ENCODE measurements at regions not wholly inside any gene's neighbourhood (a gene's known extent, or its start where the extent isn't known, plus 50 kb on each side); places are given as distances from the start of the nearest gene placed in this dataset.
A peak's percentile ranks its signal among the peaks of the same experiment; 100 is the strongest.
"Not testable (repeated sequence)": the region's sequence is repeated elsewhere in the genome, so short reads cannot be mapped to it uniquely, and the experiment has no call there.

DNA sequence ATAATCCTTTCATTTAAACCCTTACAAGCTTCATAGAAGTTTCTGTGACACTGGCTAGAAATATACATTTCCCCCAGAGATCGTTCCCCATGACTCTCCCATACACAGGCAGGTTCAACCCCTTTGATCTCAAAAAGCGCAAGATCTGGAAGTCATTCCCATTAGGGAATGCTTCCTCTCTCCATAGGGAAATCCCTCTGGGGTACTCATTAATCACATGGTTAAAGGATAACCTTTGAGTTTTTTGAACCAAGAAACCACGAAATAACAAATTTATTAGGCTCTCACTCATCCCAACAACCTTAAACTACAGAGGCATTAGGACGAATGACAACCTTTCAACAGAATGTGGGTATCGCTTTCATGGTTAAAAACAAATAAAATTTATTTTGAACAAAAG, 211.9 kb upstream of the PRICKLE2 start:
- DNase-seq, result no peak

DNA sequence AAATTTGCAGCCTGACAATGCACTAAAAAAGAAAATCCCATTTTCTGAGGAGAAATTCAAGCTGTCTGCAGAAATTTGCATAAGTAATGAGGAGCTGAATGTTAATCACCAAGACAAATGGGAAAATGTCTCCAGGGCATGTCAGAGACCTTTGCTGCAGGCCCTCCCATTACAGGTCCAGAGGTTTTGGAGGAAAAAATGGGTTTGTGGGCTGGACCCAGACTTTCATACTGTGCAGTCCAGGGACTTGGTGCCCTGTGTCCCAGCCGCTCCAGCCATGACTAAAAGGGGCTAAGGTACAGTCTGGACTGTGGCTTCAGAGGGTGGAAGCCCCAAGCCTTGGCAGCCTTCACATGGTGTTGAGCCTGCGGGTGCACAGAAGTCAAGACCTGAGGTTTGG, 209.8 kb upstream of the PRICKLE2 start:
- not testable (repeated sequence) for DNase-seq

GRCh38 chr3:64432870-64433269, 207.6 kb upstream of the PRICKLE2 start:
- DNase-seq, result no peak

DNA sequence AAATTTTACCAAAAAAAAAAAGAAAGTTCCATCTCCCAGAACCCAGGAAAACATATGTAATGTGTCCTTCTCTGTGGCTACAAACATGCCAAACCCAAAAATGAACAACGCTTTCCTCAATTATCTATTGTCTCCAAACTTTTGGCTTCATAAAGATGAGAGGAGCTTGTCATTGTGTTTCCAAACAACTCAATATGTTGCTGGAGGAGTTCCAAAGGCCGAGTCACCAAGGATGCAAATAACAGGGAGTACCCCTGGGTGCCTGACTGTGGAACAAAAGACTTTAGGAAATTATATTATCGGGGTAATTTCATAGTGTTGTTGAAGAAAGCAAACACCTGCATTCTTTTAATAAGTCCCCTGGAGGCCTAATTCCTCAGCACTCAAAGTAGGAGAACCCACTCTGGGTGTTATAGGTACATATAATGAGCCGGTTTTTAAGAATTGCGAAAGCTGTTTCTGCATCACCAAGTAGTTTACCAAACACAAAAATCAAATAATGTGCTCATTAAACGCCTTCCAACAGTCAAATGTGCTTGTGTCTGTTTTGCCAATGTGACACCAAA, 206.3 kb upstream of the PRICKLE2 start:
- DNase-seq, result peak; percentile 61

DNA sequence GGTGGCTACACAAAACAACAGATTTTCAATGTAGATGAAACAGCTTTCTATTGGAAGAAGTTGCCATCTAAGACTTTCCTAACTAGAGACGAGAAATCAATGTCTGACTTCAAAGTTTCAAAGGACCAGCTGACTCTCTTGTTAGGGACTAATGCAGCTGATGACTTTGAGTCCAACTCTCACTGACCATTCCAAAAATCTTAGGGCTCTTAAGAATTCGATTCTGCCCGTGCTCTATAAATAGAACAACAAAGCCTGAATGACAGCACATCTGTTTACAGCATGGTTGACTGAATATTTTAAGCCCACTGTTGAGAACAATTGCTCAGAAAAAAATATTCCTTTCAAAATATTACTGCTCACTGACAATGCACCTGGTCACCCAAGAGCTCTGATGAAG, 202.4 kb upstream of the PRICKLE2 start:
- no peak for DNase-seq

- DNase-seq, result no peak
Measured at GRCh38 chr3:64426551-64426950, 201.3 kb upstream of the PRICKLE2 start.

- DNase-seq, result no peak
Measured at GRCh38 chr3:64422932-64423331, 197.7 kb upstream of the PRICKLE2 start.

DNA sequence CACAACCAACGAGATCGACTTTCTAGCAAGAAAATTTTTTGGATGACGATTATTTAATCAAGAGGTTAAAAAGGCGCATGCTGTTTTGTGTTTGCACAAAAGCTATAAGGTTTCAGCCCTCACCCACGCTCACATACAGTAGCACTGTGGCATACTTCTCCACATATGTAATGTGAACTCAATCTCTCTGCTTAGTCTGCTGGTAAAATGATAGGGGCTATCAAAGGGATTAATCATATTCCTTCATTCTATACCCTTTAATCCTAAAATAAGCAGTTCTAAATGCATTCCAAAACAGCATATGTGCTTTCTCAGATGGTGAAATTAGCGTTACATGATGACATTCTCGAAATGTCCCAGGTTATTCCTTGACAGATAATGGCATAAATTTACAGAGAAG, 196.9 kb upstream of the PRICKLE2 start:
- DNase-seq, result no peak

DNA sequence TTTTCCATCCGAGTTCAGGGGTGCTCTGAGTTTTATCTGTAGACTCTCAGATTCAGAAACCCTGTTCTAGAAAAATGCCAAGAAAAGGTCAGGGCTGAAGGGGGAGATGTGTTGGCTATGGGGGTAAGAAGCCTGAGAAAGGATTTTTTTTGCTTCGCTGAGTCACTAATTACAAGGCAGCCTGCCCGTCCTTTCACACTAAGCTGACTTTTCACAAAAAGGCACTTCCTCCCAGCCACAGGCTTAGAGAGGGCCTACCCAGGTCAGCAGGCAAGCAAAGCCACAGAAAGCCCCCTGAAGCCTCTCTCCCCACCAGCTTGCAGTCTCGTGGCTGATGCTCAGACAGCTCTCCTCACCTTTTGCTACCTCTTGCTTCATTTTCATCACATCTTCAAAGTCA, 192.6 kb upstream of the PRICKLE2 start:
- no peak for DNase-seq

DNA sequence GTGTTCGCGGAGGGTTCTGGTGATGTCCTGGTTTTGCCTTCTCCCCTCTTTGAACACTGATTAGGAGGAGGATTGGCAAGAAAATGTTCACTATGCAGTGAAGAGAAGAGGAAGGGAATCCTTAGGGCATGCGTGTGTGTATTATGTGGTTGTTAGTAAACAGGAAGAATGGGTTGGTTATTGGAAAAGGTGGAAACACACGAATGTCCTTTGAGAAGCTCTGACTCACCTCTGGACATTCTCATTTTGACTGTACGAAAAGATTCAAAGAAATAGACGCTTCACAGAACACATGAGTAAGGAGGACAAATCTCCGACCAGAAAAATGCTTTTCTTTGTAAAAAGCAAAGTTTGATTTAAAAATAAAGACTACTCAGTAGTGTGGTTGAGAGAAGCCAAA, 188.8 kb upstream of the PRICKLE2 start:
- no peak for DNase-seq

DNA sequence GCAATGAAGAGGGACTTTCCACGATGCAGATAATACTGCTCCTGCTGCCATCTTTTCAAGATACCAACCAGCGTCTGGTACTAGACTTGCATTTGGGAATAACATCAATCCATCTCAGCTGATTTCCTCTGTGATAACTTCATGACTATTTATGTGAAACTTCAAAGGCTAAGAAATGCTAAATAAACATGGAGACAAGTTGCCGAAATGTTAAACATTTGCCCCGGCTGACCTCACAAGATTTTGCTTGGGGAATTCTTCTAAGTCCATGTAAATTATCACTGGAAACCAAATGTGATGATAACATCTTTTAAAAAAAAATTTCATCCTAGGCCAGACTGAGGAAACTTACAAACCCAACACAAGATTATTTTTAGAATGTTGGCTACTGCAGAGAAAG, 185.8 kb upstream of the PRICKLE2 start:
- DNase-seq, result no peak

DNA sequence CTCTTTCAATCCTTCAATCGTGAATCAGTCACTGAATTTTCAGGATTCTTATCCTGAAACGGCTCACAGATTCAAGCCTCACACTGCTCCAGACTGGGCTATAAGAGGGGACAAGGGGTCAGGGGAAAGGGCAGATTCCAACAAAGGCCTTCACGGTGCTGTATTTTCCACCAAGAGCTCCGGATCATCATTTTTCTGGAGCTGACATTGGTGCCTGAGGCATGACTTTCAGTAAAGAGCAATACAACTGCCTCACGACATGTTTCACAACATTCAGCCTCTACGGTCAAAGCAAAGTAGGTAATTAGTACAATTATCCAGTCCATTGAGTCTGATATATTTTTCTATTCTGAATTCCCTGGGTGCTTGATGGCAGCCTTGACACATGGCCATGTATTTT, 185.0 kb upstream of the PRICKLE2 start:
- no peak for DNase-seq

DNA sequence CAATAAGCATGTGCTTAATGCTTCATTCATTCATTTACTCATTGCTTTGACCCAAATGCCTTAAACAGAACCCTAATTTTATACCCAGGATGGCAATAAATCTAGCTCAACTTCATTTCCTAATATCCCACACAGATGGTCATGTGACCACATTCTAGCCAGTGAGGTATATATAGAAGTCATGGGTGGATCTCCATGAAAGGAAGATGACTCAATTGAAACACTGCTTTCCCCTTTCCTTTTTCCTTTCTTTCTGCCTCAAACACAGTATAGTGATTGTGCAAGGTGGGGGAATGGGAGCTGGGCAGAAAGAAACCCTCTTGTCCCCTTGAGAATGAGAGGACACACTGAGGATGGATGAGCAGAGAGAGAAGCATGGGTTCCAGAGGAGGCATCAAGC, 183.5 kb upstream of the PRICKLE2 start:
- DNase-seq, result no peak

- DNase-seq, result no peak
Measured at GRCh38 chr3:64406271-64406670, 181.0 kb upstream of the PRICKLE2 start.

GRCh38 chr3:64405211-64405835, 180.1 kb upstream of the PRICKLE2 start:
- no peak for DNase-seq

DNA sequence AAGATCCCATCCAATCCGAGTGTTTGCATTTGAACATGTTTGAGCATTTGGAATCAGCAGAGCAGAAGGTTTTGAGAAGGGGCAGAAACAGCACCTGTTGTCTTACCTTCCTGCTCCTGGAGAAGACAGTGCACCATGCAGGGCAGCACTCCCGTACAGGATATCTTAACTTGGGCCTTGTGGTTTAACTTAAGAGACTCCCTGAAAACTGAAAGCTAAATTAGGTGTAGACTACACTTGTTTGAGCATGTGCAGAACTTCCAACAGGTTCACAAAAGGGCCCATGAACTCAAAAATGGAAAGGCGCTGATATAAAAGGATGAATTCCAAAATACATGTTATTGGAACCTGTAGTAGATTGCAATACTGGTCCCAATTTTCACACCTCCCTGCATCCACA, 175.4 kb upstream of the PRICKLE2 start:
- no peak for DNase-seq

- no peak for DNase-seq
Measured at GRCh38 chr3:64399205-64399800, 174.0 kb upstream of the PRICKLE2 start.

DNA sequence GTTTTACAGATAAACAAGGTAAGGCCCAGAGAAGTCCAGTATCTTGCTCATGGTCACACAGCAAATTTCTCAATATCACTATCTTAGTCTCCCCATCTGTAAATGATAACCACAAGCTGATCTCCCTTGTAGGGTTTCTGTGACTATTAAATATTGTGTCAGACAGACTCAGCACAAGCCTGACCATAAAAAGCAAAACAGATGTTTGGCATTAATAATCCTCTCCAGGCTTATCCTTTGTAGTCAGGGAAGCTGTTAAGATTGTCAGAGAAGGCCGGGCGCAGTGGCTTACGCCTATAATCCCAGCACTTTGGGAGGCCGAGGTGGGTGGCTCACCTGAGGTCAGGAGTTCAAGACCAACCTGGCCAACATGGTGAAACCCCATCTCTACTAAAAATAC, 173.2 kb upstream of the PRICKLE2 start:
- no peak for DNase-seq

GRCh38 chr3:64398006-64398405, 172.7 kb upstream of the PRICKLE2 start:
- DNase-seq, result no peak

DNA sequence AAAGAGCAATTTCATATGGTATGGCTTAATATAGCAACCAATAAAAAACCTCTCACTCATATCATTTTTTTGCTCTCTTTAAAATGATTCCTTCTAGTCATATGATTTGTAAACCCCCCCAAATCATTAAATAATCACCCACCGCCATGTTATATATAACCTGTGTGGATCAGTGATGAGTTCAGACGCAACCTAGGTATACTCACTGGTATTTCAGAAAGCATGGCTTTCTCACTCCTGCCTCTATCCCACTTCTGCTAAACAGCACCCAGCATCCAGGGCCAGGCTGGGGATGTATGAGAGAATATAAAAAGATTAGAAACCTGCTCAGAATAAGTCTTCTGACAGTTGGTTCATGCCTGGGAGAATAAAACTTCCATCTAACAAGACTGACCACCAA, 172.3 kb upstream of the PRICKLE2 start:
- no peak for DNase-seq

DNA sequence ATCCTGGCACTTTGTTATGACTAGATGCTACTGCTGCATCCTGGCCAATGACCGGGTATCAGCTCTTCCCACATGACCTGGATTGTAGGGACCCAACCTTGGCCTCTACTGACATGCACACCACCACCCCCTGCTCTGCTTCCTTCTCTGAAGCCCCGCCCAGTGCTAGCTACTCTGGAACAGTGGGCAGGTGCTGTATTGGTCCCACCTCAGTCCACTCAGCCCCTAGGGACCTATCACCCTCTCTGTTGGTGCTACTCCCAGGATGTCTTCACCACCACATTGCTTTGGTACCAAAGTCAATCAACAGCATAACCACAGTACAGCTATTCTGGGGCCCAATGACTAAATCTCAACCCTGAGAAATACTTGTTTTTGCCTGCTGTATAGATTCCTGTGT, 170.2 kb upstream of the PRICKLE2 start:
- no peak for DNase-seq

- DNase-seq, result no peak
Measured at GRCh38 chr3:64393193-64393592, 167.9 kb upstream of the PRICKLE2 start.

GRCh38 chr3:64392001-64392400, 166.7 kb upstream of the PRICKLE2 start:
- DNase-seq, result no peak

DNA sequence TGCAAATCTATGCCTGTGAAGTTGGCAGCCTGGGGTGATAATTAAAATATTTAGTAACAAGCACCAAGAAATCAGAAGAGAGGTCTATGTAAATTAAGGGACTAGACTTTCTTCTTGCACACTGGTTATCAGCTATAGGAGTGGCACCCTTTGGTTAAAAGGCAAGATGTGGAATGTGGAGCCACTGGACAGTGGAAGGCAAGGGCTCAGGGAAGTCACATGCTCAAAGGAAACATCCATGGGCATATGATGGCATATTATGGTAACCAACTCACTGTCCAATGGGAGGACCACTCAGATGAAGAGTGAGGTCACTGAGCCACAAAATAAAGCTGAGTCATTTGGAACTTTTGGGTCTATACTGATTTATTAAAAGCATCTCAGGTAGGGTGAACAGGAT, 165.6 kb upstream of the PRICKLE2 start:
- no peak for DNase-seq

DNA sequence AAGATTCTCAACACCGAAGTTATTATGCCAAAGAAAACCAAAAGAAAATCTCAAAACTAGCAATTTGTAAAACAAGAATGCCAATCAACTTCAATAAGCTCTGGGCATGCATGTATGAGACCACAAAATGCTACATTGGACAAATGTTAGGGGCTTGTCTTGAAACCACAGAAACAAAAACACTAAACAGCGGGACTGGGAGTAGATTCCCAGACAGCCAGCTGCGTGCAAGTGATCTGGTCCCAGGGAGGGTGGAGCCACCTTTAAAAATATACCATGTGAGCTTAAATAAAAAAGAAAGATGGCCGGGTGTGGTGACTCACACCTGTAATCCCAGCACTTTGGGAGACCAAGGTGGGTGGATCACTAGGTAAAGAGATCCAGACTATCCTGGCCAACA, 163.6 kb upstream of the PRICKLE2 start:
- DNase-seq, result no peak
